HepG2 (cell line): ENCODE measurements at regions not wholly inside any gene's neighbourhood (a gene's known extent, or its start where the extent isn't known, plus 50 kb on each side); places are given as distances from the start of the nearest gene placed in this dataset.

Experiments used
- BRCA1 ChIP-seq: sonication (generic); formaldehyde crosslinking; IDR thresholded peaks from 2 replicates; pipeline ENCODE4 v1.4.0; 2020; ENCODE audit warnings: missing genetic modification reagents
- KLF16 ChIP-seq, 2 experiments: sonication (generic) in 1 of 2; formaldehyde crosslinking in 1 of 2; IDR thresholded peaks; 2 replicates each; pipeline versions ENCODE4 v1.6.1 to v1.8.0; 2016 to 2023; ENCODE audit warnings: missing genetic modification reagents in 2 of 2, missing compliant biosample characterization in 1 of 2
- RBAK ChIP-seq: sonication (generic); formaldehyde crosslinking; IDR thresholded peaks from 2 replicates; pipeline ENCODE4 v1.5.1; 2020; ENCODE audit warnings: mild to moderate bottlenecking, missing genetic modification reagents
- SIN3A ChIP-seq: IDR thresholded peaks from 2 replicates; pipeline ENCODE4 v1.6.1; 2011; ENCODE audit warnings: low read depth, mild to moderate bottlenecking, control low read depth, low read length, borderline replicate concordance
- TAF1 ChIP-seq: sonication (generic); formaldehyde crosslinking; IDR thresholded peaks from 2 replicates; pipeline ENCODE4 v1.4.0; 2020; ENCODE audit warnings: missing genetic modification reagents
- TF ChIP-seq, protein P1 (sequence below): sonication (generic); formaldehyde crosslinking; IDR thresholded peaks from 2 replicates; pipeline ENCODE4 v1.4.0; 2020; ENCODE audit warnings: missing genetic modification reagents
- TF ChIP-seq, protein P2 (sequence below): sonication (generic); formaldehyde crosslinking; IDR thresholded peaks from 2 replicates; pipeline ENCODE4 v1.5.0; 2020; ENCODE audit warnings: mild to moderate bottlenecking, missing genetic modification reagents, moderate library complexity
- TF ChIP-seq, protein P3 (sequence below): sonication (generic); formaldehyde crosslinking; IDR thresholded peaks from 2 replicates; pipeline ENCODE4 v1.4.0; 2020; ENCODE audit warnings: missing genetic modification reagents

DNA sequence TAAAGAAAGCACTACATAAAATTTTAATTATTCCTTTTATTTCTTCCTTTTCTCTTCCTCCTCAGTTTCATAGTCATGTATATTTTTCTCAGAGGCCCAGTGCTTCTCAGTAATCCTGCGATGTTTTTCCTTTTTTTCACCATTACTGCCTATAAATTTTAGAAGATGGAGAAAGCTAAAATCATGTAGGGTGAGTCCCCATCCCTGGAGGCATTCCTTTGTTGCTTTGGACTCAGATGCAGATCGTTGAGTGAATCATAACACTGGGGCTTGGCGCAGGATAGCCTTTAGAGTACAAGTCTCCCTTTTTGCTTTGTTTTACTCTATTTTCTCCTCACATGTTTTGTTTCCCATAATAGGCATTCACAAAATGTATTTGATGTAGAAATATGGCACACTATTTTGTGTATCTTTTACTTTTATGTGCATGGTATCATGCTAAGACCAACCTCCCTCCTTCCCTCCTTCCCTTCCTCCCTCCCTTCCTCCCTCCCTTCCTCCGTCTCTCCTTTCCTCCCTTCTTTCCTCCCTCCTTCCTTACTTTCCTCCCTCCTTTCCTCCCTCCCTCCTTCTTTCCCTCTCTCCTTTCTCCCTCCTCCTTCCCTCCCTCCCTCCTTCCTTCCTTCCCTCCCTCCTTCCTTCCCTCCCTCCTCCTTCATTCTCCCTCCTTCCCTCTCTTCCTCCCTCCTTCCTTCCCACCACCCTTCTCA is 72.4 kb downstream of the NUDT12 start:
- TF ChIP-seq TAF1 (no peak), SIN3A (no peak), KLF16 (CRISPR knock-in tag; IDR thresholded peaks at IDR 0.05) (no peak), BRCA1 (CRISPR knock-in tag) (no peak), RBAK (CRISPR knock-in tag) (no peak)
- TF ChIP-seq, protein P1, sequence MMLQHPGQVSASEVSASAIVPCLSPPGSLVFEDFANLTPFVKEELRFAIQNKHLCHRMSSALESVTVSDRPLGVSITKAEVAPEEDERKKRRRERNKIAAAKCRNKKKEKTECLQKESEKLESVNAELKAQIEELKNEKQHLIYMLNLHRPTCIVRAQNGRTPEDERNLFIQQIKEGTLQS: no peak
- TF ChIP-seq, protein P2, sequence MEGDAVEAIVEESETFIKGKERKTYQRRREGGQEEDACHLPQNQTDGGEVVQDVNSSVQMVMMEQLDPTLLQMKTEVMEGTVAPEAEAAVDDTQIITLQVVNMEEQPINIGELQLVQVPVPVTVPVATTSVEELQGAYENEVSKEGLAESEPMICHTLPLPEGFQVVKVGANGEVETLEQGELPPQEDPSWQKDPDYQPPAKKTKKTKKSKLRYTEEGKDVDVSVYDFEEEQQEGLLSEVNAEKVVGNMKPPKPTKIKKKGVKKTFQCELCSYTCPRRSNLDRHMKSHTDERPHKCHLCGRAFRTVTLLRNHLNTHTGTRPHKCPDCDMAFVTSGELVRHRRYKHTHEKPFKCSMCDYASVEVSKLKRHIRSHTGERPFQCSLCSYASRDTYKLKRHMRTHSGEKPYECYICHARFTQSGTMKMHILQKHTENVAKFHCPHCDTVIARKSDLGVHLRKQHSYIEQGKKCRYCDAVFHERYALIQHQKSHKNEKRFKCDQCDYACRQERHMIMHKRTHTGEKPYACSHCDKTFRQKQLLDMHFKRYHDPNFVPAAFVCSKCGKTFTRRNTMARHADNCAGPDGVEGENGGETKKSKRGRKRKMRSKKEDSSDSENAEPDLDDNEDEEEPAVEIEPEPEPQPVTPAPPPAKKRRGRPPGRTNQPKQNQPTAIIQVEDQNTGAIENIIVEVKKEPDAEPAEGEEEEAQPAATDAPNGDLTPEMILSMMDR (CRISPR knock-in tag): no peak
- TF ChIP-seq, protein P3, sequence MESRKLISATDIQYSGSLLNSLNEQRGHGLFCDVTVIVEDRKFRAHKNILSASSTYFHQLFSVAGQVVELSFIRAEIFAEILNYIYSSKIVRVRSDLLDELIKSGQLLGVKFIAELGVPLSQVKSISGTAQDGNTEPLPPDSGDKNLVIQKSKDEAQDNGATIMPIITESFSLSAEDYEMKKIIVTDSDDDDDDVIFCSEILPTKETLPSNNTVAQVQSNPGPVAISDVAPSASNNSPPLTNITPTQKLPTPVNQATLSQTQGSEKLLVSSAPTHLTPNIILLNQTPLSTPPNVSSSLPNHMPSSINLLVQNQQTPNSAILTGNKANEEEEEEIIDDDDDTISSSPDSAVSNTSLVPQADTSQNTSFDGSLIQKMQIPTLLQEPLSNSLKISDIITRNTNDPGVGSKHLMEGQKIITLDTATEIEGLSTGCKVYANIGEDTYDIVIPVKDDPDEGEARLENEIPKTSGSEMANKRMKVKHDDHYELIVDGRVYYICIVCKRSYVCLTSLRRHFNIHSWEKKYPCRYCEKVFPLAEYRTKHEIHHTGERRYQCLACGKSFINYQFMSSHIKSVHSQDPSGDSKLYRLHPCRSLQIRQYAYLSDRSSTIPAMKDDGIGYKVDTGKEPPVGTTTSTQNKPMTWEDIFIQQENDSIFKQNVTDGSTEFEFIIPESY (CRISPR knock-in tag): no peak
